GM21447 (cell line): ENCODE measurements at regions not wholly inside any gene's neighbourhood (a gene's known extent, or its start where the extent isn't known, plus 50 kb on each side); places are given as distances from the start of the nearest gene placed in this dataset.
A peak's percentile ranks its signal among the peaks of the same experiment; 100 is the strongest.

Source experiments
- ATAC-seq: cut with Tn5 transposase; IDR thresholded peaks from one replicate; pipeline ENCODE4 v1.9.1; 2021; ENCODE audit not compliant: unreplicated experiment

- ATAC-seq = peak; percentile 50
These were observed 51.6 kb upstream of the SRP54 start for GRCh38 chr14:34931206-34931605.

DNA sequence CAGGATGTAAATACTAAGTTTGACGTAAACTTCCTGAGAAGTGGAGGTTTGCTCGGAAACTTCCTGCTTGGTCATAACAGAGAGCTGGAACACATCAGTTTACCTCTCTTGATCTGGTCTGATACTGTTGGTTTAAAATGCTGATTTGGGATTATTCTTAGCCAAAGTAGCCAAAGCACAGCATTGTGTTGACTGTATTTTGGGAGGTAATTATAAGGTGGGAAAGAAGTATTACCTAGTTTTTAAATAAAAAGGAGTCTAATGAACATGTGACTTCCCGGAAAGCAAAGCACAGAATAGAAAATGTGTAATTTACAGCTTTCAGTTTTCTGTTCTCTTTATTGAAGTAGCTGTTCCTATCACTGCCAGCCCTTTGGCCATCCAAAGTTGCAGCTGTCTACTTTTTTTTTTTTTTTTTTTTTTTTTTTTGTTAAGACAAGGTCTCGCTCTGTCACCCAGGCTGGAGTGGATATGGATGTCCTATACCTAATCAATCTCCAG lies 52.2 kb upstream of the SRP54 start:
- peak; percentile 81 for ATAC-seq

DNA sequence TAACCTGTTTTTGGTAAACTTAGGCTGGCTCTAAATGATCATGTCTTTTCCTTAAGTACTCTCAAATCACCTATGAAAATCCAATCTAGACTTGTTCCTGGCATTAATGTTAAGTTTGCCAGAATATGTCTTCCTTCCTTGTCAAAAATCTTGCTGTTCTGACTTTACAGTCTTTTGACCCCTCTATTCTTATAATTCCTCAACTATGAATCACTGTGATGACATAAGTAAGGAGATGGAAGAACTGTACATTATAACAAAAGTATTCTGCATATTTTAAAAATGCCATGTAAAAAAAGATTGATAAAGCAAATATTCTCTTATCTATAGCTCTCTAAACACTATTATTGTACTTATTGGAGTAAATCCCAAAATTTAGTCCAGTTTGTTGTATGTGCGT lies 51.4 kb upstream of the BAZ1A start:
- no peak for ATAC-seq
